Neural cell (in vitro differentiated cells): ENCODE measurements at regions not wholly inside any gene's neighbourhood (a gene's known extent, or its start where the extent isn't known, plus 50 kb on each side); places are given as distances from the start of the nearest gene placed in this dataset.

Source experiments
- CTCF ChIP-seq: fragments of 450-650 bp; IDR thresholded peaks from 2 replicates; pipeline ENCODE4 v1.5.1; 2014; ENCODE audit warnings: antibody characterized with exemption, mild to moderate bottlenecking, moderate library complexity; ENCODE audit not compliant: poor library complexity, severe bottlenecking
- EZH2 ChIP-seq: fragments of 200-600, 300-800 bp; shearing (Covaris generic), sonication (generic); IDR thresholded peaks from 2 replicates; pipeline ENCODE4 v1.6.1; 2014; ENCODE audit warnings: antibody characterized with exemption, low read length, borderline replicate concordance, mild to moderate bottlenecking; ENCODE audit not compliant: insufficient read depth, poor library complexity, severe bottlenecking
- MXI1 ChIP-seq: fragments of 450-650 bp; conservative IDR thresholded peaks from 2 replicates; pipeline ENCODE4 v1.6.1; 2014; ENCODE audit warnings: antibody characterized with exemption, mild to moderate bottlenecking; ENCODE audit not compliant: poor library complexity, severe bottlenecking
- POLR2AphosphoS5 ChIP-seq: IDR thresholded peaks from 2 replicates; pipeline ENCODE4 v1.6.1; 2012
- RAD21 ChIP-seq: fragments of 450-650 bp; conservative IDR thresholded peaks from 2 replicates; pipeline ENCODE4 v1.6.1; 2014; ENCODE audit warnings: antibody characterized with exemption, mild to moderate bottlenecking, moderate library complexity
- TAF1 ChIP-seq: IDR thresholded peaks from 2 replicates; pipeline ENCODE4 v1.6.1; 2012; ENCODE audit warnings: low read depth

GRCh38 chr2:64763126-64763525 lies 109.4 kb upstream of the SERTAD2 start:
- TF ChIP-seq EZH2 (no peak), POLR2AphosphoS5 (no peak), TAF1 (no peak), MXI1 (no peak), RAD21 (no peak), CTCF (no peak)
